ENCODE measurements at regions not wholly inside any gene's neighbourhood (a gene's known extent, or its start where the extent isn't known, plus 50 kb on each side); places are given as distances from the start of the nearest gene placed in this dataset.

- TF ChIP-seq EZH2 (IDR thresholded peaks at IDR 0.05; ENCODE audit: insufficient read depth, poor library complexity, severe bottlenecking) = no peak
- TF ChIP-seq EZH2phosphoT487 (IDR thresholded peaks at IDR 0.05; ENCODE audit: insufficient read depth, low read depth) = no peak
These were observed 315.2 kb upstream of the ATP10B start for GRCh38 chr5:161167016-161167767.

All from GM23248 (cell line).